Neural progenitor cell (in vitro differentiated cells): ENCODE measurements at regions not wholly inside any gene's neighbourhood (a gene's known extent, or its start where the extent isn't known, plus 50 kb on each side); places are given as distances from the start of the nearest gene placed in this dataset.
A peak's percentile ranks its signal among the peaks of the same experiment; 100 is the strongest.

Source experiments
- DNase-seq: peaks from one replicate; pipeline ENCODE4 v3.0.0-alpha.2; 2016; ENCODE audit warnings: low spot score
- H2AFZ ChIP-seq: fragments of 200-600 bp; sonication (generic); replicated peaks from 2 replicates; pipeline ENCODE4 v1.6.1; 2016; ENCODE audit warnings: antibody characterized with exemption
- H3F3A ChIP-seq: fragments of 200-600 bp; sonication (generic); 2 replicates; pipeline ENCODE4 v1.6.1; 2016; ENCODE audit warnings: antibody characterized with exemption, low read depth
- H3K27ac ChIP-seq: fragments of 200-600 bp; sonication (generic); 2 replicates; pipeline ENCODE4 v1.5.1; 2016; ENCODE audit warnings: mild to moderate bottlenecking
- H3K27me3 ChIP-seq: fragments of 200-600 bp; sonication (generic); 2 replicates; pipeline ENCODE4 v1.6.1; 2016; ENCODE audit warnings: mild to moderate bottlenecking, moderate library complexity
- H3K36me3 ChIP-seq: fragments of 200-600 bp; sonication (generic); 2 replicates; pipeline ENCODE4 v1.5.1; 2016
- H3K4me1 ChIP-seq: fragments of 200-600 bp; sonication (generic); 2 replicates; pipeline ENCODE4 v1.6.1; 2016; ENCODE audit warnings: mixed run types
- H3K4me2 ChIP-seq: fragments of 200-600 bp; sonication (generic); 2 replicates; pipeline ENCODE4 v1.6.1; 2016
- H3K4me3 ChIP-seq: fragments of 200-600 bp; sonication (generic); 2 replicates; pipeline ENCODE4 v1.5.1; 2016
- H3K79me2 ChIP-seq: fragments of 200-600 bp; sonication (generic); 2 replicates; pipeline ENCODE4 v1.6.1; 2016; ENCODE audit warnings: low read depth
- H3K9ac ChIP-seq: fragments of 200-600 bp; sonication (generic); 2 replicates; pipeline ENCODE4 v1.6.1; 2016
- H3K9me3 ChIP-seq: fragments of 200-600 bp; sonication (generic); 2 replicates; pipeline ENCODE4 v1.5.1; 2016; ENCODE audit warnings: low read depth
- H4K20me1 ChIP-seq: fragments of 200-600 bp; sonication (generic); 2 replicates; pipeline ENCODE4 v1.6.1; 2016; ENCODE audit warnings: low read depth
- H3K27ac Mint-ChIP-seq: 3 replicates; pipeline ENCODE4 v1.8.0; 2021; ENCODE audit warnings: mixed read lengths
- H3K27me3 Mint-ChIP-seq: 2 replicates; pipeline ENCODE4 v1.8.0; 2022; ENCODE audit warnings: low read depth, mild to moderate bottlenecking, inconsistent platforms, moderate library complexity, mixed read lengths; ENCODE audit not compliant: insufficient read depth
- H3K36me3 Mint-ChIP-seq: 3 replicates; pipeline ENCODE4 v1.8.0; 2021; ENCODE audit warnings: mixed read lengths
- H3K4me1 Mint-ChIP-seq: 3 replicates; pipeline ENCODE4 v1.8.0; 2021; ENCODE audit warnings: mixed read lengths
- H3K4me3 Mint-ChIP-seq: 3 replicates; pipeline ENCODE4 v1.8.0; 2021; ENCODE audit warnings: mild to moderate bottlenecking, moderate library complexity, mixed read lengths
- H3K9me3 Mint-ChIP-seq: 3 replicates; pipeline ENCODE4 v1.8.0; 2020; ENCODE audit warnings: mixed read lengths
- CTCF ChIP-seq: fragments of 200-600 bp; sonication (generic); IDR thresholded peaks from 2 replicates; pipeline ENCODE4 v1.5.1; 2017; ENCODE audit warnings: antibody characterized with exemption, mild to moderate bottlenecking
- EZH2 ChIP-seq: fragments of 200-600 bp; sonication (generic); IDR thresholded peaks from 2 replicates; pipeline ENCODE4 v1.6.1; 2017; ENCODE audit warnings: antibody characterized with exemption, mild to moderate bottlenecking, moderate library complexity
- EZH2phosphoT487 ChIP-seq: fragments of 200-600 bp; sonication (generic); IDR thresholded peaks from 2 replicates; pipeline ENCODE4 v1.6.1; 2017; ENCODE audit warnings: antibody characterized with exemption

GRCh38 chr9:126240835-126241234, 85.8 kb upstream of the MVB12B start:
- Histone ChIP-seq H3K4me2 (no peak overlapping the region), H3K4me1 (no peaks in the 10 kb centered on the region), H3F3A (no peaks in the 10 kb centered on the region), H3K36me3 (no peaks in the 10 kb centered on the region), H3K4me3 (no peak overlapping the region), H3K79me2 (no peaks in the 10 kb centered on the region), H3K9ac (no peak overlapping the region), H4K20me1 (no peaks in the 10 kb centered on the region), H3K9me3 (peaks cover 9% of the 10 kb centered on the region), H3K27me3 (no peaks in the 10 kb centered on the region), H2AFZ (no peak overlapping the region), H3K27ac (no peak overlapping the region)
- no peaks in the 10 kb centered on the region for H3K27me3 Mint-ChIP-seq
- no peak overlapping the region for H3K27ac Mint-ChIP-seq
- H3K4me1 Mint-ChIP-seq = no peaks in the 10 kb centered on the region
- H3K36me3 Mint-ChIP-seq = no peaks in the 10 kb centered on the region
- peaks cover 2% of the 10 kb centered on the region for H3K9me3 Mint-ChIP-seq
- no peak overlapping the region for H3K4me3 Mint-ChIP-seq
- TF ChIP-seq EZH2phosphoT487 = no peak
- no peak for TF ChIP-seq CTCF
- TF ChIP-seq EZH2 = no peak
- no peak for DNase-seq

GRCh38 chr9:126248680-126249079, 77.9 kb upstream of the MVB12B start:
- Mint-ChIP-seq H3K9me3 (peaks cover 17% of the 10 kb centered on the region), H3K27ac (no peak overlapping the region), H3K27me3 (peaks cover 2% of the 10 kb centered on the region), H3K4me1 (peaks cover 6% of the 10 kb centered on the region), H3K4me3 (no peak overlapping the region), H3K36me3 (no peaks in the 10 kb centered on the region)
- TF ChIP-seq CTCF = no peak
- no peak for TF ChIP-seq EZH2
- no peak for TF ChIP-seq EZH2phosphoT487
- Histone ChIP-seq H3K9ac (no peak overlapping the region), H3K79me2 (no peaks in the 10 kb centered on the region), H3K27me3 (no peaks in the 10 kb centered on the region), H3K9me3 (peaks cover 14% of the 10 kb centered on the region), H3K36me3 (no peaks in the 10 kb centered on the region), H3K4me1 (no peaks in the 10 kb centered on the region), H4K20me1 (no peaks in the 10 kb centered on the region), H3K4me2 (no peak overlapping the region), H3K27ac (no peak overlapping the region), H2AFZ (peak overlapping the region; percentile 0), H3K4me3 (no peak overlapping the region), H3F3A (no peaks in the 10 kb centered on the region)
- DNase-seq = no peak

DNA sequence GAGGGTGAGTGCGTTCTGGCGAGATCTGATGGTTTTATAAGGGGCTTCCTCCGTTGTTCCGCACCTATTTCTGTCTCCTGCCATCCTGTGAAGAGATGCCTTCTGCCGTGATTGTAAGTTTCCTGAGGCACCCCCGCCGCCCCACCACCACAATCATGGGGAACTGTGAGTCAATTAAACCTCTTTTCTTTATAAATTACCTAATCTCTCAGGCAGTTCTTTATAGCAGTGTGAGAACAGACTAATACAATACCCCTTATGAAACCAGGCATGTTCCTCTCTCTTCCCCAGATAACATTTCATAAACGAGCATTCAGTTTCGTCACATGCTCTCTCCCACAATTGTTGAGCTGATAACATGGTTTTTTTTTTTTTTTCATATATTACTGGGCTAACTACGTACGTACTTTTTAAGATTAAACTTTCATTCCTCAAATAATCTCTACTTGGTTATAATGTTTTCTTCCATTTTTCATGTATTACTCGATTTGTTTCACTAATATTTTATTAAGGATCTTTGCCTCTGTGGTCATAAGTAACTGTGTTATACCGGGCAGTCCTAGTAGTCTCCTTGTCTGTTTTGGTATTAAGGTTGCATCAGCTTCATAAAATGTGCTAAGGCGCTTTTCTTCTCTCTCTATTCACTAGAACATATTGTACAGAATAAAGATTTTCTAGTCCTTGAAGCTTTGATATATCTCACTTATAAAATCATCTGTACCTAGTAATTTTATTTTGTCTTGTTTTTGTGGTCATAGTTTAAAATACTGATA, 64.9 kb upstream of the MVB12B start:
- Histone ChIP-seq H3K79me2 (no peaks in the 10 kb centered on the region), H3K4me2 (no peak overlapping the region), H3K4me1 (no peaks in the 10 kb centered on the region), H3K9ac (no peak overlapping the region), H3K27me3 (peaks cover 42% of the 10 kb centered on the region), H3K9me3 (no peaks in the 10 kb centered on the region), H3K36me3 (no peaks in the 10 kb centered on the region), H3K4me3 (no peak overlapping the region), H3F3A (no peaks in the 10 kb centered on the region), H3K27ac (no peak overlapping the region), H2AFZ (no peak overlapping the region), H4K20me1 (no peaks in the 10 kb centered on the region)
- H3K9me3 Mint-ChIP-seq = no peaks in the 10 kb centered on the region
- TF ChIP-seq EZH2 (no peak), EZH2phosphoT487 (no peak), CTCF (no peak)
- no peak for DNase-seq
- H3K36me3 Mint-ChIP-seq = no peaks in the 10 kb centered on the region
- H3K4me1 Mint-ChIP-seq = no peaks in the 10 kb centered on the region
- no peak overlapping the region for H3K4me3 Mint-ChIP-seq
- no peaks in the 10 kb centered on the region for H3K27me3 Mint-ChIP-seq
- H3K27ac Mint-ChIP-seq = no peak overlapping the region
